Activated CD8-positive, alpha-beta memory T cell treated with anti-CD3 and anti-CD28 coated beads, Interleukin-2, amount 50 U/mL, for 24 hours (primary cell): ENCODE measurements at regions not wholly inside any gene's neighbourhood (a gene's known extent, or its start where the extent isn't known, plus 50 kb on each side); places are given as distances from the start of the nearest gene placed in this dataset.

Source experiments
- DNase-seq: peaks from one replicate; pipeline ENCODE4 v3.0.0-alpha.2; 2020; ENCODE audit errors: extremely low read depth

- DNase-seq, result no peak
These were observed 337.0 kb upstream of the NR5A2 start for GRCh38 chr1:199690496-199690895.

GRCh38 chr1:199691540-199691939 lies 336.0 kb upstream of the NR5A2 start:
- no peak for DNase-seq

- DNase-seq, result no peak
These were observed 333.8 kb upstream of the NR5A2 start for GRCh38 chr1:199693724-199694123.

- DNase-seq, result no peak
These were observed 331.3 kb upstream of the NR5A2 start for GRCh38 chr1:199696225-199696624.

- no peak for DNase-seq
These were observed 329.3 kb upstream of the NR5A2 start for GRCh38 chr1:199698222-199698621.

- no peak for DNase-seq
These were observed 327.0 kb upstream of the NR5A2 start for GRCh38 chr1:199700551-199700950.

GRCh38 chr1:199701726-199702125 lies 325.8 kb upstream of the NR5A2 start:
- DNase-seq, result no peak

- DNase-seq, result no peak
These were observed 323.3 kb upstream of the NR5A2 start for GRCh38 chr1:199704231-199704630.

- DNase-seq, result no peak
These were observed 321.7 kb upstream of the NR5A2 start for GRCh38 chr1:199705825-199706224.

GRCh38 chr1:199706826-199707606 lies 320.5 kb upstream of the NR5A2 start:
- no peak for DNase-seq

GRCh38 chr1:199710974-199711373 lies 316.5 kb upstream of the NR5A2 start:
- no peak for DNase-seq

- DNase-seq, result no peak
These were observed 310.8 kb upstream of the NR5A2 start for GRCh38 chr1:199716729-199717128.

- no peak for DNase-seq
These were observed 308.2 kb upstream of the NR5A2 start for GRCh38 chr1:199719156-199719842.

GRCh38 chr1:199720496-199720895 lies 307.0 kb upstream of the NR5A2 start:
- no peak for DNase-seq

- no peak for DNase-seq
These were observed 306.5 kb upstream of the NR5A2 start for GRCh38 chr1:199721001-199721400.

- DNase-seq, result no peak
These were observed 304.1 kb upstream of the NR5A2 start for GRCh38 chr1:199723250-199723956.

GRCh38 chr1:199724049-199724448 lies 303.5 kb upstream of the NR5A2 start:
- no peak for DNase-seq

- DNase-seq, result no peak
These were observed 302.4 kb upstream of the NR5A2 start for GRCh38 chr1:199725002-199725565.

GRCh38 chr1:199727682-199728081 lies 299.8 kb upstream of the NR5A2 start:
- DNase-seq, result no peak

GRCh38 chr1:199728345-199728744 lies 299.2 kb upstream of the NR5A2 start:
- no peak for DNase-seq

GRCh38 chr1:199733125-199733524 lies 294.4 kb upstream of the NR5A2 start:
- DNase-seq, result no peak

GRCh38 chr1:199734186-199734585 lies 293.3 kb upstream of the NR5A2 start:
- no peak for DNase-seq
